GM12874 (cell line): ENCODE measurements at regions not wholly inside any gene's neighbourhood (a gene's known extent, or its start where the extent isn't known, plus 50 kb on each side); places are given as distances from the start of the nearest gene placed in this dataset.

ENCODE experiments used
- TF ChIP-seq, protein P1 (sequence below): IDR thresholded peaks from 2 replicates; pipeline ENCODE4 v1.5.1; 2011; ENCODE audit warnings: low read depth, mild to moderate bottlenecking, control low read depth, low read length, moderate library complexity; ENCODE audit not compliant: insufficient read depth

GRCh38 chr4:4608214-4608537 lies 66.3 kb upstream of the STX18 start:
- TF ChIP-seq, protein P1, sequence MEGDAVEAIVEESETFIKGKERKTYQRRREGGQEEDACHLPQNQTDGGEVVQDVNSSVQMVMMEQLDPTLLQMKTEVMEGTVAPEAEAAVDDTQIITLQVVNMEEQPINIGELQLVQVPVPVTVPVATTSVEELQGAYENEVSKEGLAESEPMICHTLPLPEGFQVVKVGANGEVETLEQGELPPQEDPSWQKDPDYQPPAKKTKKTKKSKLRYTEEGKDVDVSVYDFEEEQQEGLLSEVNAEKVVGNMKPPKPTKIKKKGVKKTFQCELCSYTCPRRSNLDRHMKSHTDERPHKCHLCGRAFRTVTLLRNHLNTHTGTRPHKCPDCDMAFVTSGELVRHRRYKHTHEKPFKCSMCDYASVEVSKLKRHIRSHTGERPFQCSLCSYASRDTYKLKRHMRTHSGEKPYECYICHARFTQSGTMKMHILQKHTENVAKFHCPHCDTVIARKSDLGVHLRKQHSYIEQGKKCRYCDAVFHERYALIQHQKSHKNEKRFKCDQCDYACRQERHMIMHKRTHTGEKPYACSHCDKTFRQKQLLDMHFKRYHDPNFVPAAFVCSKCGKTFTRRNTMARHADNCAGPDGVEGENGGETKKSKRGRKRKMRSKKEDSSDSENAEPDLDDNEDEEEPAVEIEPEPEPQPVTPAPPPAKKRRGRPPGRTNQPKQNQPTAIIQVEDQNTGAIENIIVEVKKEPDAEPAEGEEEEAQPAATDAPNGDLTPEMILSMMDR: no peak

DNA sequence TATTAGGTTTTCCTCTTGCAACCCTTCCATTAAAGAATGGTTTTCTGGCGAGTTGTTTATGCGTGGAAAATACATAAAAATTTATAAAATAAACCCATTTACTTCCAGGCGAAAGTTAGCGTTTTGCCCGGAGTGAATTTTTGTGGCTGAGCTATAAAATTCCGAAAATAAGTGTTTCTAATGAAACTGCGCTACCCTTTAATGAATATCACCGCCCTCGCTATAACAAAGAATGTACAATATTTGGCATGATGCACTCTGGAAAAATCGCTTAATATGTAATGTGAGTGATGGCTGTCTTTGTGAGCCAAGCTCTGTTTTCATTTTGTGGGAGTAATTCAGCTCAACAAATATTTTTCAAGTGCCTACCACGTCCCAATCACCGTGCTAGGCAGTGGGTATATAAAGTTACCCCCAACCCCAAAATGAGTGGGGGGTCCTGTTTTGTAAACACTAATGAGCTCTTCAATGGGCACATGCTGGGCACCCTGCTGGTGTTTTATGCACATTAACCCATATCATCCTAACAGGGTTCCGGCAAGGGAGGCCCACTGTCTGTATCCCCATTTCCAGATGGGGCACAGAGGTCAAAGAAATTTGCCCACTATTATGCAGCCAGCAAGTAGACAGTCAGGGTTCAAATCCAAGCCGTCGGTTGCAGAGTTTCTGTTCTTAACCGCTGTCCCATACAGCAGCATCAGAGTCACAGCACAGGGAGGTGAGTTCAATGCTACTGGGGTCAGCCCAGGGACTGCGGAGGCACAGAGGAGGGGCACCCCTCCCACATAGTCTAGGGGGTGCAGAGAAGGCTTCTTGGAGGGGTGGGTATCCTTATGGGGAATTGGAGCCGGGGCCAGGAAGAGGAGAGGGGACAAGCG lies 65.7 kb upstream of the STX18 start:
- TF ChIP-seq, protein P1: no peak

- TF ChIP-seq, protein P1: no peak
Measured at GRCh38 chr4:4606321-4606720, 64.5 kb upstream of the STX18 start.

DNA sequence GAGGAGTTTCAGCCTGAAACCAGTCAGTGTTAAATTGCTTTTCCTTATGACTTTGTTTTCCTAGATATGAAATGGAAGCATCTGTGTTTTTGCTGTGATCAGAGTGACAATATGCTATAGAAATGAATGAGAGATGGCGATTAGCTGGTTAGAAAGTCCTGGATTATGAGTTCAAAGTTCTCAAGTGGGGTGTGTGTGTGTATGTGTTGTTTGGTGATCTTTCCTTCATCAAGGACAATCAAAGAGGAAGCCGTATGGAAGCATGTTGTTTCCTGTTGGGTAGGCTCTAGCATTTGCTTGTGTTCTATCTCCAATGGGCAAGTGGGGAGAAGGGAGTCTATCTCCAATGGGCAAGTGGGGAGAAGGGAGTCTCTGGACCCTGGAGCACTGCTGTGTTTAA lies 64.0 kb upstream of the STX18 start:
- TF ChIP-seq, protein P1: no peak

GRCh38 chr4:4603592-4603991 lies 61.7 kb upstream of the STX18 start:
- TF ChIP-seq, protein P1: no peak

DNA sequence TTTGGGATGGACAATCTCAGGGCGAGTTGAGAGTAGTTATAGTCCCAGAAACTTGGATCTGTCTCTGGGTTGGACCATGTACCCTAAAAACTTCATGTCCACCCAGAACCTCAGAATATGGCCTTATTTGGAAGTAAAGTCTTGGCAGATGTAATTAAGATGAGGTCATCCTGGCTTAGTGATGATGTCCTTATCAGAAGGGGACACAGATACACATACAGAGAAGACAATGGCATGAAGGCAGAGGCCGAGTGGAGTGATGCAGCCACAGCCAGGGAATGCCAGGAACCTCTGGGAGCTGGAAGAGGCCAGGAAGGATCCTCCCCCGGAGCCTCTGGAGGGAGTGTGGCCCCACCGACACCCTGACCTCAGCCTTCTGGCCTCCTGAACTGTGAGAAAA lies 61.2 kb upstream of the STX18 start:
- TF ChIP-seq, protein P1: no peak

GRCh38 chr4:4602468-4602867 lies 60.6 kb upstream of the STX18 start:
- TF ChIP-seq, protein P1: no peak
